ENCODE measurements at regions not wholly inside any gene's neighbourhood (a gene's known extent, or its start where the extent isn't known, plus 50 kb on each side); places are given as distances from the start of the nearest gene placed in this dataset.
A peak's percentile ranks its signal among the peaks of the same experiment; 100 is the strongest.

- no peak for DNase-seq
These were observed 135.3 kb upstream of the LMCD1 start for GRCh38 chr3:8366219-8366810.

GRCh38 chr3:8368598-8368997 lies 133.0 kb upstream of the LMCD1 start:
- DNase-seq = no peak

- no peak for DNase-seq
These were observed 132.0 kb upstream of the LMCD1 start for GRCh38 chr3:8369638-8370037.

GRCh38 chr3:8371085-8371551 lies 130.5 kb upstream of the LMCD1 start:
- no peak for DNase-seq

- no peak for DNase-seq
These were observed 129.6 kb upstream of the LMCD1 start for GRCh38 chr3:8371960-8372463.

- no peak for DNase-seq
These were observed 120.5 kb upstream of the LMCD1 start for GRCh38 chr3:8380904-8381704.

- DNase-seq = no peak
These were observed 115.6 kb upstream of the LMCD1 start for GRCh38 chr3:8385848-8386620.

GRCh38 chr3:8387571-8387970 lies 114.1 kb upstream of the LMCD1 start:
- no peak for DNase-seq

GRCh38 chr3:8399686-8400085 lies 101.9 kb upstream of the LMCD1 start:
- DNase-seq = no peak

- DNase-seq = no peak
These were observed 100.7 kb upstream of the LMCD1 start for GRCh38 chr3:8400911-8401310.

- no peak for DNase-seq
These were observed 97.6 kb upstream of the LMCD1 start for GRCh38 chr3:8403996-8404395.

GRCh38 chr3:8405144-8405543 lies 96.5 kb upstream of the LMCD1 start:
- DNase-seq = no peak

GRCh38 chr3:8406479-8406878 lies 95.1 kb upstream of the LMCD1 start:
- no peak for DNase-seq

GRCh38 chr3:8413337-8413926 lies 88.2 kb upstream of the LMCD1 start:
- DNase-seq = no peak

GRCh38 chr3:8416965-8417364 lies 84.7 kb upstream of the LMCD1 start:
- DNase-seq = peak; percentile 21

- no peak for DNase-seq
These were observed 81.0 kb upstream of the LMCD1 start for GRCh38 chr3:8420612-8421011.

GRCh38 chr3:8421267-8421666 lies 80.4 kb upstream of the LMCD1 start:
- no peak for DNase-seq

GRCh38 chr3:8421711-8422110 lies 79.9 kb upstream of the LMCD1 start:
- DNase-seq = no peak

GRCh38 chr3:8423307-8423706 lies 78.3 kb upstream of the LMCD1 start:
- DNase-seq = no peak

GRCh38 chr3:8424281-8424680 lies 77.3 kb upstream of the LMCD1 start:
- no peak for DNase-seq

GRCh38 chr3:8436661-8437287 lies 64.8 kb upstream of the LMCD1 start:
- DNase-seq = no peak

GRCh38 chr3:8438507-8439079 lies 63.0 kb upstream of the LMCD1 start:
- DNase-seq = no peak

Measured in inflammatory macrophage treated with lipopolysaccharide for 4 hours (primary cell).